Panc1 (cell line): ENCODE measurements at regions not wholly inside any gene's neighbourhood (a gene's known extent, or its start where the extent isn't known, plus 50 kb on each side); places are given as distances from the start of the nearest gene placed in this dataset.

Experiments
- ATAC-seq: fragments of 200-7000 bp; cut with Tn5 transposase; 2 replicates; pipeline ENCODE4 v1.9.1; 2020; ENCODE audit warnings: mild to moderate bottlenecking, moderate library complexity
- BruUV-seq: library from RNA; stranded (reverse); fragments of 400-500 nt; replicated peaks from 2 replicates; lab custom pipeline; 2021; lab: Mats Ljungman, UMichigan
- CTCF ChIA-PET: fragments of 300-600 bp; sonication (Branson Sonifier 250); formaldehyde crosslinking; loops from one replicate; lab custom pipeline; 2022; ENCODE audit warnings: antibody characterized with exemption; lab: Charles Lee
- POLR2A ChIA-PET: fragments of 300-600 bp; sonication (Branson Sonifier 250); formaldehyde crosslinking; loops from one replicate; lab custom pipeline; 2022; ENCODE audit warnings: antibody characterized with exemption; lab: Charles Lee
- DNase-seq: peaks from one replicate; pipeline ENCODE4 v3.0.0-alpha.2; 2010; ENCODE audit warnings: low read depth, low spot score
- H3K27ac ChIP-seq: 2 replicates; pipeline ENCODE4 v1.5.1; 2011; ENCODE audit warnings: mild to moderate bottlenecking, low read length, inconsistent platforms
- H3K27me3 ChIP-seq: fragments of 200-500 bp; sonication (Bioruptor generic); 2 replicates; pipeline ENCODE4 v1.6.0; 2014; ENCODE audit warnings: low read length, inconsistent platforms; ENCODE audit not compliant: control insufficient read depth, insufficient read depth
- H3K36me3 ChIP-seq: fragments of 200-500 bp; sonication (Bioruptor generic); 2 replicates; pipeline ENCODE4 v1.5.1; 2014; ENCODE audit warnings: inconsistent platforms, mild to moderate bottlenecking, low read length, moderate library complexity; ENCODE audit not compliant: control insufficient read depth, insufficient read depth
- H3K4me1 ChIP-seq: 2 replicates; pipeline ENCODE4 v1.5.1; 2011; ENCODE audit warnings: inconsistent platforms, mild to moderate bottlenecking, low read length, moderate library complexity; ENCODE audit not compliant: control insufficient read depth, insufficient read depth
- H3K4me3 ChIP-seq, 2 experiments: 2 replicates each; pipeline ENCODE4 v1.5.1; 2011 to 2012; ENCODE audit warnings: low read depth in 2 of 2, low read length in 2 of 2, mild to moderate bottlenecking in 2 of 2, inconsistent platforms in 1 of 2, moderate library complexity in 1 of 2
- H3K9me3 ChIP-seq: fragments of 200-500 bp; sonication (Bioruptor generic); 2 replicates; pipeline ENCODE4 v1.5.1; 2014; ENCODE audit warnings: low read depth, mild to moderate bottlenecking, inconsistent platforms, low read length, moderate library complexity; ENCODE audit not compliant: control insufficient read depth, insufficient read depth
- POLR2AphosphoS5 ChIP-seq: IDR thresholded peaks from 2 replicates; pipeline ENCODE4 v1.6.1; 2012; ENCODE audit warnings: mild to moderate bottlenecking, low read depth, low read length, moderate library complexity
- SIN3A ChIP-seq: IDR thresholded peaks from 2 replicates; pipeline ENCODE4 v1.6.1; 2012; ENCODE audit warnings: low read depth, mild to moderate bottlenecking, low read length, moderate library complexity, borderline replicate concordance; ENCODE audit not compliant: insufficient read depth
- TCF7L2 ChIP-seq: IDR thresholded peaks from 2 replicates; pipeline ENCODE4 v1.6.1; 2011; ENCODE audit warnings: mild to moderate bottlenecking, low read depth, low read length, inconsistent platforms
- in situ Hi-C: cut with HindIII; loops from 2 replicates; pipeline ENCODE4 v1.10.0; 2016; ENCODE audit warnings: low sequenced_read_pairs, low pct_unique_long_range_greater_than_20kb
- intact Hi-C: fragments of 100-400 bp; cut with micrococcal nuclease; formaldehyde crosslinking; loops from one replicate; pipeline ENCODE4 v1.10.0; 2022; ENCODE audit not compliant: unreplicated experiment
- TF ChIP-seq, protein P1 (sequence below): fragments of 450-650 bp; IDR thresholded peaks from 2 replicates; pipeline ENCODE4 v1.5.1; 2017; ENCODE audit warnings: mild to moderate bottlenecking
- TF ChIP-seq, protein P2 (sequence below), 2 experiments: IDR thresholded peaks; 2 replicates each; pipeline ENCODE4 v1.6.1; 2011 to 2012; ENCODE audit warnings: low read depth in 2 of 2, control low read depth in 1 of 2, low read length in 1 of 2, mild to moderate bottlenecking in 1 of 2, moderate library complexity in 1 of 2; ENCODE audit not compliant: insufficient read depth in 1 of 2

DNA sequence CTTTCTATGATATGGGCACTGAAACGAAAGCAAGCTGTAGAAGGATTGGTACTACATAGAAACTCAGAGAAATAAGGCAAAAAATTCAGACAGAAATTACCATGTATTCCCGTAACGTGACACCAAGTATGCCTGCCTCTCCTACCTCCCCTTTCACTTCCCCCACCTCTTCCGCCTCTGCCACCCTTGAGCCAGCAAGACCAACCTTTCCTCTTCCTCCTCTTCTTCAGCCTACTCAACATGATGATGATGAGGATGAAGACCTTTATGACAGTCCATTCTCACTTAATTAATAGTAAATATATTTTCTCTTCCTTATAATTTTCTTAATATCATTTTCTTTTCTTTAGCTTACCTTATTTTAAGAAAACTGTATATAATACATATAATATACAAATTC, 188.1 kb upstream of the VGLL2 start:
- Histone ChIP-seq H3K36me3 (no peaks in the 10 kb centered on the region), H3K27ac (no peak overlapping the region), H3K4me1 (no peaks in the 10 kb centered on the region), H3K27me3 (no peaks in the 10 kb centered on the region), H3K9me3 (no peaks in the 10 kb centered on the region), H3K4me3 (no peak overlapping the region)
- DNase-seq: no peak
- intact Hi-C loops (no loop called here), in situ Hi-C loops (no loop called here)
- ATAC-seq: no peak
- ChIA-PET CTCF (no interaction called here), POLR2A (no interaction called here)
- TF ChIP-seq, protein P1, sequence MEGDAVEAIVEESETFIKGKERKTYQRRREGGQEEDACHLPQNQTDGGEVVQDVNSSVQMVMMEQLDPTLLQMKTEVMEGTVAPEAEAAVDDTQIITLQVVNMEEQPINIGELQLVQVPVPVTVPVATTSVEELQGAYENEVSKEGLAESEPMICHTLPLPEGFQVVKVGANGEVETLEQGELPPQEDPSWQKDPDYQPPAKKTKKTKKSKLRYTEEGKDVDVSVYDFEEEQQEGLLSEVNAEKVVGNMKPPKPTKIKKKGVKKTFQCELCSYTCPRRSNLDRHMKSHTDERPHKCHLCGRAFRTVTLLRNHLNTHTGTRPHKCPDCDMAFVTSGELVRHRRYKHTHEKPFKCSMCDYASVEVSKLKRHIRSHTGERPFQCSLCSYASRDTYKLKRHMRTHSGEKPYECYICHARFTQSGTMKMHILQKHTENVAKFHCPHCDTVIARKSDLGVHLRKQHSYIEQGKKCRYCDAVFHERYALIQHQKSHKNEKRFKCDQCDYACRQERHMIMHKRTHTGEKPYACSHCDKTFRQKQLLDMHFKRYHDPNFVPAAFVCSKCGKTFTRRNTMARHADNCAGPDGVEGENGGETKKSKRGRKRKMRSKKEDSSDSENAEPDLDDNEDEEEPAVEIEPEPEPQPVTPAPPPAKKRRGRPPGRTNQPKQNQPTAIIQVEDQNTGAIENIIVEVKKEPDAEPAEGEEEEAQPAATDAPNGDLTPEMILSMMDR: no peak
- TF ChIP-seq, protein P2, sequence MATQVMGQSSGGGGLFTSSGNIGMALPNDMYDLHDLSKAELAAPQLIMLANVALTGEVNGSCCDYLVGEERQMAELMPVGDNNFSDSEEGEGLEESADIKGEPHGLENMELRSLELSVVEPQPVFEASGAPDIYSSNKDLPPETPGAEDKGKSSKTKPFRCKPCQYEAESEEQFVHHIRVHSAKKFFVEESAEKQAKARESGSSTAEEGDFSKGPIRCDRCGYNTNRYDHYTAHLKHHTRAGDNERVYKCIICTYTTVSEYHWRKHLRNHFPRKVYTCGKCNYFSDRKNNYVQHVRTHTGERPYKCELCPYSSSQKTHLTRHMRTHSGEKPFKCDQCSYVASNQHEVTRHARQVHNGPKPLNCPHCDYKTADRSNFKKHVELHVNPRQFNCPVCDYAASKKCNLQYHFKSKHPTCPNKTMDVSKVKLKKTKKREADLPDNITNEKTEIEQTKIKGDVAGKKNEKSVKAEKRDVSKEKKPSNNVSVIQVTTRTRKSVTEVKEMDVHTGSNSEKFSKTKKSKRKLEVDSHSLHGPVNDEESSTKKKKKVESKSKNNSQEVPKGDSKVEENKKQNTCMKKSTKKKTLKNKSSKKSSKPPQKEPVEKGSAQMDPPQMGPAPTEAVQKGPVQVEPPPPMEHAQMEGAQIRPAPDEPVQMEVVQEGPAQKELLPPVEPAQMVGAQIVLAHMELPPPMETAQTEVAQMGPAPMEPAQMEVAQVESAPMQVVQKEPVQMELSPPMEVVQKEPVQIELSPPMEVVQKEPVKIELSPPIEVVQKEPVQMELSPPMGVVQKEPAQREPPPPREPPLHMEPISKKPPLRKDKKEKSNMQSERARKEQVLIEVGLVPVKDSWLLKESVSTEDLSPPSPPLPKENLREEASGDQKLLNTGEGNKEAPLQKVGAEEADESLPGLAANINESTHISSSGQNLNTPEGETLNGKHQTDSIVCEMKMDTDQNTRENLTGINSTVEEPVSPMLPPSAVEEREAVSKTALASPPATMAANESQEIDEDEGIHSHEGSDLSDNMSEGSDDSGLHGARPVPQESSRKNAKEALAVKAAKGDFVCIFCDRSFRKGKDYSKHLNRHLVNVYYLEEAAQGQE (IDR thresholded peaks at IDR 0.05; ENCODE audit: insufficient read depth in 1 of 2, low read depth in 2 of 2, low read length in 1 of 2): no peak
- TF ChIP-seq TCF7L2 (no peak), POLR2AphosphoS5 (no peak), SIN3A (no peak)
- no TSS peak for BruUV-seq

GRCh38 chr6:117078624-117079023, 186.7 kb upstream of the VGLL2 start:
- POLR2A ChIA-PET: no interaction called here
- Histone ChIP-seq H3K4me1 (no peaks in the 10 kb centered on the region), H3K4me3 (no peak overlapping the region), H3K27me3 (no peaks in the 10 kb centered on the region), H3K36me3 (no peaks in the 10 kb centered on the region), H3K9me3 (no peaks in the 10 kb centered on the region), H3K27ac (no peak overlapping the region)
- in situ Hi-C loops: no loop called here
- TF ChIP-seq, protein P1: no peak
- TF ChIP-seq, protein P2 (IDR thresholded peaks at IDR 0.05; ENCODE audit: insufficient read depth in 1 of 2, low read depth in 2 of 2, low read length in 1 of 2): no peak
- TF ChIP-seq POLR2AphosphoS5: no peak
- intact Hi-C loops: no loop called here
- no TSS peak for BruUV-seq
- ATAC-seq: no peak
- DNase-seq: no peak
- CTCF ChIA-PET: no interaction called here
